H9 (cell line): ENCODE measurements at regions not wholly inside any gene's neighbourhood (a gene's known extent, or its start where the extent isn't known, plus 50 kb on each side); places are given as distances from the start of the nearest gene placed in this dataset.

ENCODE experiments used
- DNase-seq: peaks from one replicate; pipeline ENCODE4 v3.0.0-alpha.2; 2017
- H2AFZ ChIP-seq: one replicate; pipeline ENCODE4 v1.6.1; 2013; ENCODE audit warnings: mild to moderate bottlenecking, low read length, control low read depth, moderate library complexity
- H2AK5ac ChIP-seq: 2 replicates; pipeline ENCODE4 v1.6.1; 2013; ENCODE audit warnings: low read length, control low read depth, mixed read lengths; ENCODE audit not compliant: insufficient read length
- H2BK120ac ChIP-seq: one replicate; pipeline ENCODE4 v1.6.1; 2013; ENCODE audit warnings: low read depth, mild to moderate bottlenecking, low read length, control low read depth, inconsistent platforms; ENCODE audit not compliant: poor library complexity, severe bottlenecking
- H2BK12ac ChIP-seq: 2 replicates; pipeline ENCODE4 v1.6.1; 2013; ENCODE audit warnings: low read length, control low read depth, mixed read lengths, low read depth; ENCODE audit not compliant: insufficient read length
- H2BK15ac ChIP-seq: 2 replicates; pipeline ENCODE4 v1.6.1; 2013; ENCODE audit warnings: low read depth, low read length, control low read depth
- H2BK20ac ChIP-seq: one replicate; pipeline ENCODE4 v1.6.1; 2013; ENCODE audit warnings: low read depth, mild to moderate bottlenecking, low read length, control low read depth, inconsistent platforms; ENCODE audit not compliant: poor library complexity, severe bottlenecking
- H2BK5ac ChIP-seq: 2 replicates; pipeline ENCODE4 v1.6.1; 2013; ENCODE audit warnings: low read length, control low read depth, mixed read lengths; ENCODE audit not compliant: insufficient read length
- H3K14ac ChIP-seq: 2 replicates; pipeline ENCODE4 v1.6.1; 2013; ENCODE audit warnings: low read length, control low read depth; ENCODE audit not compliant: insufficient read depth
- H3K18ac ChIP-seq: 2 replicates; pipeline ENCODE4 v1.6.1; 2013; ENCODE audit warnings: low read depth, mild to moderate bottlenecking, mixed read lengths, low read length, control low read depth; ENCODE audit not compliant: insufficient read length
- H3K23ac ChIP-seq: 2 replicates; pipeline ENCODE4 v1.6.1; 2013; ENCODE audit warnings: low read length, control low read depth, mixed read lengths, low read depth; ENCODE audit not compliant: insufficient read length
- H3K23me2 ChIP-seq: 2 replicates; pipeline ENCODE4 v1.6.1; 2013; ENCODE audit warnings: low read depth, mild to moderate bottlenecking, mixed read lengths, low read length, control low read depth; ENCODE audit not compliant: insufficient read length, poor library complexity, severe bottlenecking
- H3K27ac ChIP-seq: 2 replicates; pipeline ENCODE4 v1.5.1; 2013; ENCODE audit warnings: low read length, control low read depth, mixed read lengths, low read depth; ENCODE audit not compliant: insufficient read length
- H3K27me3 ChIP-seq: 2 replicates; pipeline ENCODE4 v1.6.1; 2013; ENCODE audit warnings: low read length, control low read depth, inconsistent platforms; ENCODE audit not compliant: insufficient read depth
- H3K4ac ChIP-seq: 2 replicates; pipeline ENCODE4 v1.6.1; 2013; ENCODE audit warnings: low read depth, mild to moderate bottlenecking, control low read depth, inconsistent platforms, low read length, moderate library complexity
- H3K4me1 ChIP-seq: 2 replicates; pipeline ENCODE4 v1.6.1; 2013; ENCODE audit warnings: low read length, control low read depth, inconsistent platforms; ENCODE audit not compliant: insufficient read depth
- H3K4me2 ChIP-seq: 2 replicates; pipeline ENCODE4 v1.6.1; 2013; ENCODE audit warnings: low read length, control low read depth, mixed read lengths; ENCODE audit not compliant: insufficient read length, insufficient read depth
- H3K56ac ChIP-seq: 2 replicates; pipeline ENCODE4 v1.6.1; 2013; ENCODE audit warnings: low read depth, mild to moderate bottlenecking, mixed read lengths, low read length, control low read depth; ENCODE audit not compliant: insufficient read length
- H3K79me1 ChIP-seq: 2 replicates; pipeline ENCODE4 v1.6.1; 2013; ENCODE audit warnings: low read depth, mild to moderate bottlenecking, moderate library complexity, low read length, control low read depth, inconsistent platforms; ENCODE audit not compliant: insufficient read depth, poor library complexity, severe bottlenecking
- H3K79me2 ChIP-seq: 2 replicates; pipeline ENCODE4 v1.6.1; 2013; ENCODE audit warnings: low read length, control low read depth, inconsistent platforms; ENCODE audit not compliant: insufficient read depth
- H3K9ac ChIP-seq: 2 replicates; pipeline ENCODE4 v1.6.1; 2013; ENCODE audit warnings: low read length, control low read depth, mixed read lengths; ENCODE audit not compliant: insufficient read length; ENCODE audit errors: extremely low read depth
- H3K9me3 ChIP-seq: one replicate; pipeline ENCODE4 v1.6.1; 2013; ENCODE audit warnings: low read depth, low read length, inconsistent platforms; ENCODE audit not compliant: control insufficient read depth
- H3T11ph ChIP-seq: one replicate; pipeline ENCODE4 v1.6.1; 2013; ENCODE audit warnings: mild to moderate bottlenecking, low read length, control low read depth, inconsistent platforms
- H4K20me1 ChIP-seq: one replicate; pipeline ENCODE4 v1.6.1; 2013; ENCODE audit not compliant: control insufficient read depth, insufficient read length, insufficient read depth
- H4K5ac ChIP-seq: 2 replicates; pipeline ENCODE4 v1.6.1; 2013; ENCODE audit warnings: low read depth, mild to moderate bottlenecking, mixed read lengths, low read length, control low read depth; ENCODE audit not compliant: insufficient read length
- H4K8ac ChIP-seq: replicated peaks from 2 replicates; pipeline ENCODE4 v1.6.1; 2013; ENCODE audit warnings: low read length, control low read depth, mixed read lengths, low read depth; ENCODE audit not compliant: insufficient read length
- H4K91ac ChIP-seq: 2 replicates; pipeline ENCODE4 v1.6.1; 2013; ENCODE audit warnings: low read depth, mild to moderate bottlenecking, moderate library complexity, mixed read lengths, low read length, control low read depth; ENCODE audit not compliant: insufficient read length
- H3K27ac Mint-ChIP-seq, 3 experiments: 2 replicates in 2 of 3; 3 replicates in 1 of 3; pipeline ENCODE4 v1.8.0; 2020 to 2021; ENCODE audit warnings: mixed read lengths in 3 of 3, mild to moderate bottlenecking in 1 of 3, moderate library complexity in 1 of 3
- H3K27me3 Mint-ChIP-seq: 2 replicates; pipeline ENCODE4 v1.8.0; 2021; ENCODE audit warnings: low read depth, mild to moderate bottlenecking, moderate library complexity, mixed read lengths
- H3K36me3 Mint-ChIP-seq, 3 experiments: 2 replicates in 2 of 3; 3 replicates in 1 of 3; pipeline ENCODE4 v1.8.0; 2020 to 2021; ENCODE audit warnings: low read depth in 3 of 3, mixed read lengths in 3 of 3; ENCODE audit not compliant: insufficient read depth in 1 of 3
- H3K4me1 Mint-ChIP-seq, 2 experiments: 2 replicates each; pipeline ENCODE4 v1.8.0; 2020; ENCODE audit warnings: mixed read lengths in 2 of 2
- H3K4me3 Mint-ChIP-seq, 2 experiments: 2 replicates in 1 of 2; 3 replicates in 1 of 2; pipeline ENCODE4 v1.8.0; 2020 to 2021; ENCODE audit warnings: mild to moderate bottlenecking in 2 of 2, mixed read lengths in 2 of 2, moderate library complexity in 1 of 2
- H3K9me3 Mint-ChIP-seq, 2 experiments: 2 replicates in 1 of 2; 3 replicates in 1 of 2; pipeline ENCODE4 v1.8.0; 2020; ENCODE audit warnings: mild to moderate bottlenecking in 2 of 2, mixed read lengths in 2 of 2, moderate library complexity in 1 of 2
- CTCF ChIP-seq: fragments of 200-600 bp; sonication (generic); conservative IDR thresholded peaks from 3 replicates; pipeline ENCODE4 v1.8.0; 2021; ENCODE audit warnings: antibody characterized with exemption, mild to moderate bottlenecking
- WGBS: extraction: QIAGEN DNeasy Blood & Tissue Kit; methylation state at CpG from one replicate; pipeline ENCODE4 v1.1.7; 2013; ENCODE audit warnings: missing lambda C conversion rate, low lambda C conversion rate, mixed read lengths; ENCODE audit not compliant: insufficient read length; ENCODE audit errors: extremely low coverage; 5-methylcytosine and 5-hydroxymethylcytosine counted together

GRCh38 chr1:4219826-4220225 is 319.8 kb upstream of the C1orf174 start:
- no peak overlapping the region for H3K27ac ChIP-seq
- no peak overlapping the region for H4K91ac ChIP-seq
- no peak for DNase-seq
- no peak overlapping the region for H2BK5ac ChIP-seq
- no peak overlapping the region for H2AFZ ChIP-seq
- H4K5ac ChIP-seq = no peak overlapping the region
- no peak overlapping the region for H3K23ac ChIP-seq
- H4K20me1 ChIP-seq = no peaks in the 10 kb centered on the region
- no peak overlapping the region for H3K56ac ChIP-seq
- H3K23me2 ChIP-seq = no peaks in the 10 kb centered on the region
- H3K79me1 ChIP-seq = no peaks in the 10 kb centered on the region
- H3K4me2 ChIP-seq = no peak overlapping the region
- H3K27me3 ChIP-seq = no peaks in the 10 kb centered on the region
- no peaks in the 10 kb centered on the region for H3K4me1 Mint-ChIP-seq
- no peak overlapping the region for H3K9ac ChIP-seq
- H3K4me1 ChIP-seq = no peaks in the 10 kb centered on the region
- H2BK12ac ChIP-seq = no peak overlapping the region
- no peaks in the 10 kb centered on the region for H3K79me2 ChIP-seq
- H3K4me3 Mint-ChIP-seq = no peak overlapping the region
- H2BK20ac ChIP-seq = no peak overlapping the region
- no CpG with 5 or more reads among the region's 5 CpGs for WGBS
- no peak overlapping the region for H2AK5ac ChIP-seq
- no peak overlapping the region for H2BK15ac ChIP-seq
- H3K9me3 Mint-ChIP-seq = peaks cover 13 to 15% of the 10 kb centered on the region in 2 experiments; a peak in 4 of 5 replicates
- H3K36me3 Mint-ChIP-seq = peaks cover 0 to 3% (median 0%) of the 10 kb centered on the region in 3 experiments; a peak in 1 of 7 replicates
- H3K27me3 Mint-ChIP-seq = peaks cover 20% of the 10 kb centered on the region
- no peak overlapping the region for H2BK120ac ChIP-seq
- no peak overlapping the region for H3K14ac ChIP-seq
- no peak overlapping the region for H3T11ph ChIP-seq
- no peak overlapping the region; a peak in 1 of 7 replicates for H3K27ac Mint-ChIP-seq
- TF ChIP-seq CTCF = no peak
- no peak overlapping the region for H3K4ac ChIP-seq
- no peak overlapping the region for H4K8ac ChIP-seq
- no peak overlapping the region for H3K18ac ChIP-seq
- no peaks in the 10 kb centered on the region for H3K9me3 ChIP-seq
